H9 (cell line): ENCODE measurements at regions not wholly inside any gene's neighbourhood (a gene's known extent, or its start where the extent isn't known, plus 50 kb on each side); places are given as distances from the start of the nearest gene placed in this dataset.

Source experiments
- DNase-seq: peaks from one replicate; pipeline ENCODE4 v3.0.0-alpha.2; 2017
- H2AFZ ChIP-seq: one replicate; pipeline ENCODE4 v1.6.1; 2013; ENCODE audit warnings: mild to moderate bottlenecking, low read length, control low read depth, moderate library complexity
- H2AK5ac ChIP-seq: 2 replicates; pipeline ENCODE4 v1.6.1; 2013; ENCODE audit warnings: low read length, control low read depth, mixed read lengths; ENCODE audit not compliant: insufficient read length
- H2BK120ac ChIP-seq: one replicate; pipeline ENCODE4 v1.6.1; 2013; ENCODE audit warnings: low read depth, mild to moderate bottlenecking, low read length, control low read depth, inconsistent platforms; ENCODE audit not compliant: poor library complexity, severe bottlenecking
- H2BK12ac ChIP-seq: 2 replicates; pipeline ENCODE4 v1.6.1; 2013; ENCODE audit warnings: low read length, control low read depth, mixed read lengths, low read depth; ENCODE audit not compliant: insufficient read length
- H2BK15ac ChIP-seq: 2 replicates; pipeline ENCODE4 v1.6.1; 2013; ENCODE audit warnings: low read depth, low read length, control low read depth
- H2BK20ac ChIP-seq: one replicate; pipeline ENCODE4 v1.6.1; 2013; ENCODE audit warnings: low read depth, mild to moderate bottlenecking, low read length, control low read depth, inconsistent platforms; ENCODE audit not compliant: poor library complexity, severe bottlenecking
- H2BK5ac ChIP-seq: 2 replicates; pipeline ENCODE4 v1.6.1; 2013; ENCODE audit warnings: low read length, control low read depth, mixed read lengths; ENCODE audit not compliant: insufficient read length
- H3K14ac ChIP-seq: 2 replicates; pipeline ENCODE4 v1.6.1; 2013; ENCODE audit warnings: low read length, control low read depth; ENCODE audit not compliant: insufficient read depth
- H3K18ac ChIP-seq: 2 replicates; pipeline ENCODE4 v1.6.1; 2013; ENCODE audit warnings: low read depth, mild to moderate bottlenecking, mixed read lengths, low read length, control low read depth; ENCODE audit not compliant: insufficient read length
- H3K23ac ChIP-seq: 2 replicates; pipeline ENCODE4 v1.6.1; 2013; ENCODE audit warnings: low read length, control low read depth, mixed read lengths, low read depth; ENCODE audit not compliant: insufficient read length
- H3K23me2 ChIP-seq: 2 replicates; pipeline ENCODE4 v1.6.1; 2013; ENCODE audit warnings: low read depth, mild to moderate bottlenecking, mixed read lengths, low read length, control low read depth; ENCODE audit not compliant: insufficient read length, poor library complexity, severe bottlenecking
- H3K27ac ChIP-seq: 2 replicates; pipeline ENCODE4 v1.5.1; 2013; ENCODE audit warnings: low read length, control low read depth, mixed read lengths, low read depth; ENCODE audit not compliant: insufficient read length
- H3K27me3 ChIP-seq: 2 replicates; pipeline ENCODE4 v1.6.1; 2013; ENCODE audit warnings: low read length, control low read depth, inconsistent platforms; ENCODE audit not compliant: insufficient read depth
- H3K4ac ChIP-seq: 2 replicates; pipeline ENCODE4 v1.6.1; 2013; ENCODE audit warnings: low read depth, mild to moderate bottlenecking, control low read depth, inconsistent platforms, low read length, moderate library complexity
- H3K4me1 ChIP-seq: 2 replicates; pipeline ENCODE4 v1.6.1; 2013; ENCODE audit warnings: low read length, control low read depth, inconsistent platforms; ENCODE audit not compliant: insufficient read depth
- H3K4me2 ChIP-seq: 2 replicates; pipeline ENCODE4 v1.6.1; 2013; ENCODE audit warnings: low read length, control low read depth, mixed read lengths; ENCODE audit not compliant: insufficient read length, insufficient read depth
- H3K56ac ChIP-seq: 2 replicates; pipeline ENCODE4 v1.6.1; 2013; ENCODE audit warnings: low read depth, mild to moderate bottlenecking, mixed read lengths, low read length, control low read depth; ENCODE audit not compliant: insufficient read length
- H3K79me1 ChIP-seq: 2 replicates; pipeline ENCODE4 v1.6.1; 2013; ENCODE audit warnings: low read depth, mild to moderate bottlenecking, moderate library complexity, low read length, control low read depth, inconsistent platforms; ENCODE audit not compliant: insufficient read depth, poor library complexity, severe bottlenecking
- H3K79me2 ChIP-seq: 2 replicates; pipeline ENCODE4 v1.6.1; 2013; ENCODE audit warnings: low read length, control low read depth, inconsistent platforms; ENCODE audit not compliant: insufficient read depth
- H3K9ac ChIP-seq: 2 replicates; pipeline ENCODE4 v1.6.1; 2013; ENCODE audit warnings: low read length, control low read depth, mixed read lengths; ENCODE audit not compliant: insufficient read length; ENCODE audit errors: extremely low read depth
- H3K9me3 ChIP-seq: one replicate; pipeline ENCODE4 v1.6.1; 2013; ENCODE audit warnings: low read depth, low read length, inconsistent platforms; ENCODE audit not compliant: control insufficient read depth
- H3T11ph ChIP-seq: one replicate; pipeline ENCODE4 v1.6.1; 2013; ENCODE audit warnings: mild to moderate bottlenecking, low read length, control low read depth, inconsistent platforms
- H4K20me1 ChIP-seq: one replicate; pipeline ENCODE4 v1.6.1; 2013; ENCODE audit not compliant: control insufficient read depth, insufficient read length, insufficient read depth
- H4K5ac ChIP-seq: 2 replicates; pipeline ENCODE4 v1.6.1; 2013; ENCODE audit warnings: low read depth, mild to moderate bottlenecking, mixed read lengths, low read length, control low read depth; ENCODE audit not compliant: insufficient read length
- H4K8ac ChIP-seq: replicated peaks from 2 replicates; pipeline ENCODE4 v1.6.1; 2013; ENCODE audit warnings: low read length, control low read depth, mixed read lengths, low read depth; ENCODE audit not compliant: insufficient read length
- H4K91ac ChIP-seq: 2 replicates; pipeline ENCODE4 v1.6.1; 2013; ENCODE audit warnings: low read depth, mild to moderate bottlenecking, moderate library complexity, mixed read lengths, low read length, control low read depth; ENCODE audit not compliant: insufficient read length
- H3K27ac Mint-ChIP-seq, 3 experiments: 2 replicates in 2 of 3; 3 replicates in 1 of 3; pipeline ENCODE4 v1.8.0; 2020 to 2021; ENCODE audit warnings: mixed read lengths in 3 of 3, mild to moderate bottlenecking in 1 of 3, moderate library complexity in 1 of 3
- H3K27me3 Mint-ChIP-seq: 2 replicates; pipeline ENCODE4 v1.8.0; 2021; ENCODE audit warnings: low read depth, mild to moderate bottlenecking, moderate library complexity, mixed read lengths
- H3K36me3 Mint-ChIP-seq, 3 experiments: 2 replicates in 2 of 3; 3 replicates in 1 of 3; pipeline ENCODE4 v1.8.0; 2020 to 2021; ENCODE audit warnings: low read depth in 3 of 3, mixed read lengths in 3 of 3; ENCODE audit not compliant: insufficient read depth in 1 of 3
- H3K4me1 Mint-ChIP-seq, 2 experiments: 2 replicates each; pipeline ENCODE4 v1.8.0; 2020; ENCODE audit warnings: mixed read lengths in 2 of 2
- H3K4me3 Mint-ChIP-seq, 2 experiments: 2 replicates in 1 of 2; 3 replicates in 1 of 2; pipeline ENCODE4 v1.8.0; 2020 to 2021; ENCODE audit warnings: mild to moderate bottlenecking in 2 of 2, mixed read lengths in 2 of 2, moderate library complexity in 1 of 2
- H3K9me3 Mint-ChIP-seq, 2 experiments: 2 replicates in 1 of 2; 3 replicates in 1 of 2; pipeline ENCODE4 v1.8.0; 2020; ENCODE audit warnings: mild to moderate bottlenecking in 2 of 2, mixed read lengths in 2 of 2, moderate library complexity in 1 of 2
- WGBS: extraction: QIAGEN DNeasy Blood & Tissue Kit; methylation state at CpG from one replicate; pipeline ENCODE4 v1.1.7; 2013; ENCODE audit warnings: missing lambda C conversion rate, low lambda C conversion rate, mixed read lengths; ENCODE audit not compliant: insufficient read length; ENCODE audit errors: extremely low coverage; 5-methylcytosine and 5-hydroxymethylcytosine counted together
- TF ChIP-seq, protein P1 (sequence below): fragments of 200-600 bp; sonication (generic); conservative IDR thresholded peaks from 3 replicates; pipeline ENCODE4 v1.8.0; 2021; ENCODE audit warnings: antibody characterized with exemption, mild to moderate bottlenecking

DNA sequence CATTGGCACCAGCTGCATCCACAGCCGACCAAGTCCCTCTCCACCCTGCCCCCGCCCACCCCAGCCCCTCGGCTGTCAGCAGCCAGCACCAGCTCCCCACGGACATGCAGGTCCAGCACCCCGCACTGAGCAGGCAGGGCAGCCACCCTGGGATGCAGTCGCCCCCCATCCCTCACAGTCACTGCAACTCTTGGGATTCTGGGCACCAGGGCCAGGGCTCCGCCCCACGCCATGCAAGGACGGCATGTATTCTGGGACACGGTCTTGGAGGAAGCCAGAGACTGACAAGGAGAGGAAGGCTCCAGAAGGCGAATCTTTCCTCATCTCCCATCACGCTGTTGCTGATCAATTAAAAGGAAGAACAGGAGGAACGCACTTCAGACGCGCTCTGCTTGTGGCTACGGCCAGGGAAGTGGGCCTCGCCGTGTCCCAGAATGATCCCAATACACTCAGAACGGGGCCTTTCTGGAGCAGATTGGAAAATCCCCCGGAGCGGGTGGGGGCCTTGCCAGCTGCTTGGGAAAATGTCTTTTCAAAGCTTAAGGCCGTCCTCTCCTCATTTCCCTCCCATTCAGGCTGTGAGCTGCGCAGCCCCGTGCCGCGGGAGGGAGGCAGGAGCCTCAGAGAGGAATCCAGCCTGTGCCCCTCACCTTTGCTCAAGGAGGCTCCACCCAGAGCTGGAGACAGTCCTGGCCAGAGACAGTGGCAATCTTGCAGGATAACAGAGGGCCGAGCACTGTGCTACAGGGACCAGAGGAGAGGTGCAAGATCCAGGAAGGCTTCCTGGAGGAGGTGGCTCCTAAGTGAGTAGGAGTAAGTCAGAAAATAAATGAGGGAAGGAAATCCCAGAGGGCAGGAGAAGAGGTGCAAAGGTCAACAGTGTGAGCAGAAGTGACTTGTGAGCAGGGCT lies 54.1 kb upstream of the DIO3 start:
- Mint-ChIP-seq H3K9me3 (peaks cover 0 to 4% of the 10 kb centered on the region in 2 experiments; a peak in 1 of 5 replicates), H3K4me1 (no peaks in the 10 kb centered on the region), H3K27ac (no peak overlapping the region; a peak in 1 of 7 replicates), H3K36me3 (no peaks in the 10 kb centered on the region), H3K4me3 (no peak overlapping the region), H3K27me3 (peaks cover 6% of the 10 kb centered on the region)
- H3K18ac ChIP-seq: no peak overlapping the region
- H2BK20ac ChIP-seq: no peak overlapping the region
- no peak overlapping the region for H3K27ac ChIP-seq
- no peak overlapping the region for H3K4me2 ChIP-seq
- H3T11ph ChIP-seq: no peak overlapping the region
- no peaks in the 10 kb centered on the region for H3K9me3 ChIP-seq
- no peak overlapping the region for H3K14ac ChIP-seq
- no peak overlapping the region for H4K8ac ChIP-seq
- no peak overlapping the region for H2BK120ac ChIP-seq
- TF ChIP-seq, protein P1, sequence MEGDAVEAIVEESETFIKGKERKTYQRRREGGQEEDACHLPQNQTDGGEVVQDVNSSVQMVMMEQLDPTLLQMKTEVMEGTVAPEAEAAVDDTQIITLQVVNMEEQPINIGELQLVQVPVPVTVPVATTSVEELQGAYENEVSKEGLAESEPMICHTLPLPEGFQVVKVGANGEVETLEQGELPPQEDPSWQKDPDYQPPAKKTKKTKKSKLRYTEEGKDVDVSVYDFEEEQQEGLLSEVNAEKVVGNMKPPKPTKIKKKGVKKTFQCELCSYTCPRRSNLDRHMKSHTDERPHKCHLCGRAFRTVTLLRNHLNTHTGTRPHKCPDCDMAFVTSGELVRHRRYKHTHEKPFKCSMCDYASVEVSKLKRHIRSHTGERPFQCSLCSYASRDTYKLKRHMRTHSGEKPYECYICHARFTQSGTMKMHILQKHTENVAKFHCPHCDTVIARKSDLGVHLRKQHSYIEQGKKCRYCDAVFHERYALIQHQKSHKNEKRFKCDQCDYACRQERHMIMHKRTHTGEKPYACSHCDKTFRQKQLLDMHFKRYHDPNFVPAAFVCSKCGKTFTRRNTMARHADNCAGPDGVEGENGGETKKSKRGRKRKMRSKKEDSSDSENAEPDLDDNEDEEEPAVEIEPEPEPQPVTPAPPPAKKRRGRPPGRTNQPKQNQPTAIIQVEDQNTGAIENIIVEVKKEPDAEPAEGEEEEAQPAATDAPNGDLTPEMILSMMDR: no peak
- peak; percentile 22 for DNase-seq
- no peaks in the 10 kb centered on the region for H3K79me1 ChIP-seq
- no CpG with 5 or more reads among the region's 27 CpGs for WGBS
- no peak overlapping the region for H3K23ac ChIP-seq
- no peak overlapping the region for H2AK5ac ChIP-seq
- no peak overlapping the region for H3K56ac ChIP-seq
- H3K9ac ChIP-seq: no peak overlapping the region
- H3K4ac ChIP-seq: no peak overlapping the region
- H2BK12ac ChIP-seq: no peak overlapping the region
- H2BK5ac ChIP-seq: no peak overlapping the region
- no peak overlapping the region for H4K91ac ChIP-seq
- H3K79me2 ChIP-seq: no peaks in the 10 kb centered on the region
- no peaks in the 10 kb centered on the region for H3K27me3 ChIP-seq
- no peak overlapping the region for H4K5ac ChIP-seq
- H2BK15ac ChIP-seq: no peak overlapping the region
- no peaks in the 10 kb centered on the region for H4K20me1 ChIP-seq
- no peak overlapping the region for H2AFZ ChIP-seq
- no peaks in the 10 kb centered on the region for H3K23me2 ChIP-seq
- H3K4me1 ChIP-seq: no peaks in the 10 kb centered on the region
